ENCODE measurements at regions not wholly inside any gene's neighbourhood (a gene's known extent, or its start where the extent isn't known, plus 50 kb on each side); places are given as distances from the start of the nearest gene placed in this dataset.

DNA sequence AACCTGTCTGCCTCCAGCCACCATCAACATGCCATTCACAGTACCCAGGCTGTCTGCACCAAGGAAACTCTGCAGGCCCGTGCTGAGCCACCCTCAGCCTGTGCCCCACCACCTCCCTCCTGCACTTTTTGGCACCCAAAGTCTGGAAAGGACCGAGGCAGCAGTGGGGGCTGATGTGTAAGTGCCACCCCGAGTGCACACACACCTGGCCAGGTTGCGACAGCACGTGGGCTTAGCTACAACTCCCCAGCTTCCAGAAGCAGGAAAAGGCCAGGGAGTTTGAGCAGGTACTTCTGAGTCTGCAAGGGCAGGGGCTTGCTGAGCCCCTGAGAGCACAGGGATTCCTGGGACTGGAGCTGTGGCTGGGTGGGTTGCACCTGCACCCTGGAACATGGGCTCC lies 303.3 kb upstream of the OPRM1 start:
- Histone ChIP-seq H4K20me1 (ENCODE audit: insufficient read depth, low read length) (no peaks in the 10 kb centered on the region), H2AK5ac (ENCODE audit: low read depth, low read length) (no peak overlapping the region), H3K4me1 (ENCODE audit: control insufficient read depth, insufficient read depth, low read length) (no peaks in the 10 kb centered on the region), H3K9me1 (ENCODE audit: insufficient read depth, low read length) (no peaks in the 10 kb centered on the region), H2BK120ac (ENCODE audit: low read depth, low read length) (no peak overlapping the region), H3K79me1 (ENCODE audit: low read depth in 1 of 2, low read length in 2 of 2) (no peaks in the 10 kb centered on the region), H4K91ac (ENCODE audit: insufficient read depth, low read depth, low read length) (no peak overlapping the region), H3K9me3 (ENCODE audit: control insufficient read depth, insufficient read depth, low read length) (peaks cover 15% of the 10 kb centered on the region), H3K27ac (ENCODE audit: insufficient read depth, low read length) (no peak overlapping the region), H3K18ac (ENCODE audit: low read depth, low read length) (no peak overlapping the region), H3K9ac (ENCODE audit: low read depth, low read length) (no peak overlapping the region), H3K23ac (ENCODE audit: low read depth, low read length) (no peak overlapping the region), H4K5ac (ENCODE audit: low read depth, low read length) (no peak overlapping the region), H3K14ac (replicated peaks; ENCODE audit: low read depth, low read length) (no peak overlapping the region), H3K36me3 (ENCODE audit: control insufficient read depth, insufficient read depth, low read length) (no peaks in the 10 kb centered on the region), H3K4me3 (ENCODE audit: insufficient read depth, low read depth, low read length) (no peak overlapping the region), H2BK20ac (ENCODE audit: low read depth, low read length) (no peak overlapping the region), H4K8ac (ENCODE audit: low read depth in 2 of 2, low read length in 2 of 2) (no peak overlapping the region), H2AK9ac (replicated peaks; ENCODE audit: low read depth, low read length, poor library complexity) (no peak overlapping the region), H2BK15ac (ENCODE audit: low read depth, low read length) (no peak overlapping the region), H3K56ac (ENCODE audit: extremely low read depth, insufficient read depth, low read length) (no peak overlapping the region), H3K4ac (ENCODE audit: low read depth, low read length) (no peak overlapping the region), H2AFZ (replicated peaks; ENCODE audit: low read length, poor library complexity) (no peak overlapping the region), H2BK5ac (ENCODE audit: low read depth, low read length, poor library complexity, severe bottlenecking) (no peak overlapping the region), H3K4me2 (ENCODE audit: low read depth, low read length) (no peak overlapping the region), H3K27me3 (ENCODE audit: control insufficient read depth, insufficient read depth, low read length) (no peaks in the 10 kb centered on the region)
- ChIA-PET POLR2A (ENCODE audit: unreplicated experiment) (no interaction called here), CTCF (interaction anchor here (0.7 kb wide), 1 partner anchor 83 kb away, joined by 3 read pairs; no protein-coding TSS in a partner anchor)
- DNase-seq (no peak), ATAC-seq (ENCODE audit: low read depth) (no peak)
- in situ Hi-C loops (cut with MboI; ENCODE audit: low sequenced_read_pairs) = no loop called here
- BruUV-seq (replicated peaks) = no TSS peak
- intact Hi-C loops (cut with micrococcal nuclease) = no loop called here
- 40% methylated on average over 1 of the region's 5 CpGs; no CpG with 5 or more reads in 1 of the 2 experiments for WGBS, 2 experiments (ENCODE audit: extremely low coverage in 2 of 2, insufficient read length in 1 of 2)
- TF ChIP-seq MXI1 (IDR thresholded peaks at IDR 0.05; ENCODE audit: borderline replicate concordance, low read depth, low read length) (no peak), SMC3 (IDR thresholded peaks at IDR 0.05; ENCODE audit: low read depth, low read length) (no peak), FOS (IDR thresholded peaks at IDR 0.05; ENCODE audit: low read depth, low read length) (no peak)
- TF ChIP-seq, protein P1, sequence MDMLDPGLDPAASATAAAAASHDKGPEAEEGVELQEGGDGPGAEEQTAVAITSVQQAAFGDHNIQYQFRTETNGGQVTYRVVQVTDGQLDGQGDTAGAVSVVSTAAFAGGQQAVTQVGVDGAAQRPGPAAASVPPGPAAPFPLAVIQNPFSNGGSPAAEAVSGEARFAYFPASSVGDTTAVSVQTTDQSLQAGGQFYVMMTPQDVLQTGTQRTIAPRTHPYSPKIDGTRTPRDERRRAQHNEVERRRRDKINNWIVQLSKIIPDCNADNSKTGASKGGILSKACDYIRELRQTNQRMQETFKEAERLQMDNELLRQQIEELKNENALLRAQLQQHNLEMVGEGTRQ (IDR thresholded peaks at IDR 0.05; ENCODE audit: low read depth, low read length) = no peak
- dilution Hi-C loops (cut with HindIII; ENCODE audit: low sequenced_read_pairs, unreplicated experiment) = no loop called here
